Ectodermal cell (in vitro differentiated cells): ENCODE measurements at regions not wholly inside any gene's neighbourhood (a gene's known extent, or its start where the extent isn't known, plus 50 kb on each side); places are given as distances from the start of the nearest gene placed in this dataset.

ENCODE experiments used
- H3K27ac ChIP-seq: 2 replicates; pipeline ENCODE4 v1.7.0; 2013; ENCODE audit warnings: mild to moderate bottlenecking, low read depth, low read length; ENCODE audit not compliant: insufficient read depth, poor library complexity, severe bottlenecking
- H3K27me3 ChIP-seq: 2 replicates; pipeline ENCODE4 v1.7.0; 2013; ENCODE audit warnings: mild to moderate bottlenecking, low read length; ENCODE audit not compliant: insufficient read depth, control insufficient read depth, poor library complexity, severe bottlenecking
- H3K36me3 ChIP-seq: one replicate; pipeline ENCODE4 v1.7.0; 2013; ENCODE audit warnings: low read length; ENCODE audit not compliant: control insufficient read depth, insufficient read depth
- H3K4me1 ChIP-seq: one replicate; pipeline ENCODE4 v1.7.0; 2013; ENCODE audit warnings: low read length; ENCODE audit not compliant: control insufficient read depth, insufficient read depth
- H3K4me3 ChIP-seq: 2 replicates; pipeline ENCODE4 v1.7.0; 2013; ENCODE audit warnings: low read depth, low read length, control low read depth; ENCODE audit not compliant: insufficient read depth
- H3K9me3 ChIP-seq: 2 replicates; pipeline ENCODE4 v1.7.0; 2013; ENCODE audit warnings: mild to moderate bottlenecking, low read length, moderate library complexity; ENCODE audit not compliant: control insufficient read depth
- WGBS, 2 experiments: methylation state at CpG; one replicate each; pipeline ENCODE4 v1.1.7; 2013; ENCODE audit warnings: missing lambda C conversion rate in 2 of 2; 5-methylcytosine and 5-hydroxymethylcytosine counted together

- Histone ChIP-seq H3K27ac (no peak overlapping the region), H3K36me3 (no peaks in the 10 kb centered on the region), H3K4me1 (no peaks in the 10 kb centered on the region), H3K27me3 (no peaks in the 10 kb centered on the region), H3K9me3 (no peaks in the 10 kb centered on the region), H3K4me3 (no peak overlapping the region)
- WGBS, 2 experiments: 95% methylated on average over 6 to 7 of the region's 7 CpGs
Measured at GRCh38 chr3:11698326-11699082, 54.8 kb upstream of the VGLL4 start.

- no peaks in the 10 kb centered on the region for H3K27me3 ChIP-seq
- no peak overlapping the region for H3K27ac ChIP-seq
- H3K36me3 ChIP-seq: no peaks in the 10 kb centered on the region
- WGBS, 2 experiments: 85 to 94% methylated on average over 1 of the region's 2 CpGs
- no peak overlapping the region for H3K4me3 ChIP-seq
- H3K4me1 ChIP-seq: no peaks in the 10 kb centered on the region
- H3K9me3 ChIP-seq: no peaks in the 10 kb centered on the region
Measured at GRCh38 chr3:11697701-11698100, 54.0 kb upstream of the VGLL4 start.

GRCh38 chr3:11696054-11696453, 52.3 kb upstream of the VGLL4 start:
- WGBS, 2 experiments: 89 to 94% methylated on average over 2 of the region's 2 CpGs
- no peaks in the 10 kb centered on the region for H3K4me1 ChIP-seq
- no peaks in the 10 kb centered on the region for H3K36me3 ChIP-seq
- no peak overlapping the region for H3K4me3 ChIP-seq
- H3K9me3 ChIP-seq: no peaks in the 10 kb centered on the region
- H3K27ac ChIP-seq: no peak overlapping the region
- no peaks in the 10 kb centered on the region for H3K27me3 ChIP-seq
